MG63 (cell line): ENCODE measurements at regions not wholly inside any gene's neighbourhood (a gene's known extent, or its start where the extent isn't known, plus 50 kb on each side); places are given as distances from the start of the nearest gene placed in this dataset.

Experiments
- DNase-seq: peaks from one replicate; pipeline ENCODE4 v3.0.0-alpha.2; 2020
- H3K27me3 ChIP-seq: fragments of 250-450 bp; sonication (Bioruptor Pico); 2 replicates; pipeline ENCODE4 v1.5.1; 2020; ENCODE audit warnings: mild to moderate bottlenecking, moderate library complexity
- H3K36me3 ChIP-seq: fragments of 250-450 bp; sonication (Bioruptor Pico); 2 replicates; pipeline ENCODE4 v1.5.1; 2020; ENCODE audit warnings: mild to moderate bottlenecking, moderate library complexity
- H3K4me3 ChIP-seq: fragments of 250-450 bp; sonication (Bioruptor Pico); 2 replicates; pipeline ENCODE4 v1.5.1; 2020; ENCODE audit warnings: mild to moderate bottlenecking, moderate library complexity
- H3K9me3 ChIP-seq: fragments of 250-450 bp; sonication (Bioruptor Pico); 2 replicates; pipeline ENCODE4 v1.5.1; 2020; ENCODE audit warnings: mild to moderate bottlenecking, moderate library complexity

- Histone ChIP-seq H3K9me3 (no peaks in the 10 kb centered on the region), H3K4me3 (no peak overlapping the region), H3K36me3 (no peaks in the 10 kb centered on the region), H3K27me3 (no peaks in the 10 kb centered on the region)
- no peak for DNase-seq
Measured at GRCh38 chr11:71307811-71308645, 55.7 kb upstream of the SHANK2 start.

- Histone ChIP-seq H3K36me3 (no peaks in the 10 kb centered on the region), H3K4me3 (no peak overlapping the region), H3K27me3 (no peaks in the 10 kb centered on the region), H3K9me3 (no peaks in the 10 kb centered on the region)
- no peak for DNase-seq
Measured at GRCh38 chr11:71305451-71306125, 53.2 kb upstream of the SHANK2 start.

- Histone ChIP-seq H3K4me3 (no peak overlapping the region), H3K9me3 (no peaks in the 10 kb centered on the region), H3K36me3 (no peaks in the 10 kb centered on the region), H3K27me3 (no peaks in the 10 kb centered on the region)
- no peak for DNase-seq
Measured at GRCh38 chr11:71305041-71305440, 52.7 kb upstream of the SHANK2 start.

- H3K36me3 ChIP-seq = no peaks in the 10 kb centered on the region
Measured at GRCh38 chr11:71304491-71304890, 52.1 kb upstream of the SHANK2 start.

GRCh38 chr11:71304045-71304444, 51.7 kb upstream of the SHANK2 start:
- no peak for DNase-seq

More at GRCh38 chr11:71304491-71304890, 52.1 kb upstream of the SHANK2 start:
- DNase-seq = no peak
- Histone ChIP-seq H3K27me3 (no peaks in the 10 kb centered on the region), H3K9me3 (no peaks in the 10 kb centered on the region), H3K4me3 (no peak overlapping the region)

GRCh38 chr11:71302911-71303310, 50.5 kb upstream of the SHANK2 start:
- DNase-seq = no peak
- Histone ChIP-seq H3K4me3 (no peak overlapping the region), H3K9me3 (no peaks in the 10 kb centered on the region), H3K36me3 (no peaks in the 10 kb centered on the region), H3K27me3 (no peaks in the 10 kb centered on the region)

More at GRCh38 chr11:71304045-71304444, 51.7 kb upstream of the SHANK2 start:
- no peaks in the 10 kb centered on the region for H3K36me3 ChIP-seq
- no peak overlapping the region for H3K4me3 ChIP-seq
- no peaks in the 10 kb centered on the region for H3K9me3 ChIP-seq
- H3K27me3 ChIP-seq = no peaks in the 10 kb centered on the region

- no peaks in the 10 kb centered on the region for H3K27me3 ChIP-seq
- no peak overlapping the region for H3K4me3 ChIP-seq
- no peaks in the 10 kb centered on the region for H3K9me3 ChIP-seq
- H3K36me3 ChIP-seq = no peaks in the 10 kb centered on the region
- no peak for DNase-seq
Measured at GRCh38 chr11:71302534-71302909, 50.1 kb upstream of the SHANK2 start.
